NCI-H2171 (cell line): ENCODE measurements at regions not wholly inside any gene's neighbourhood (a gene's known extent, or its start where the extent isn't known, plus 50 kb on each side); places are given as distances from the start of the nearest gene placed in this dataset.
"Not testable (repeated sequence)": the region's sequence is repeated elsewhere in the genome, so short reads cannot be mapped to it uniquely, and the experiment has no call there.

Experiments
- DNase-seq: peaks from one replicate; lab custom pipeline; 2025; lab: John Stamatoyannopoulos, UW

DNA sequence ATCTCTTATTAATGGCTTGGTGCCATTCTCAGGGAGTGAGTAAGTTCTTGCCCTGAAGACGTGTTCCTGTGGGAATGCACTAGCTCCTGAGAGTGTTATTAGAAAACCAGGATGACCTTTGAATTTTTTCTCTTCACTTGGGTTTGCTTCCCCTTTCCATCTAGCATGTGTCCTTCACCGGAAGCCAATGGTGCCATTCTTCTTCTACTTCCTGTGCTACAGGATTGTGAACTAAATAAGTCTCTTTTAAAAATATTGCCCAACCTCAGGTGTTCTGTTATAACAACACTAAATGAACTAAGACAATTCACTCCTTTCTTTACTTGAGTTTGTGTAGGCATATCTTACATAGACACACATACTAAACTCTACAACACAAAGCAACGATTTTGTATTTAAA lies 447.0 kb downstream of the SOX11 start:
- DNase-seq, result no peak

DNA sequence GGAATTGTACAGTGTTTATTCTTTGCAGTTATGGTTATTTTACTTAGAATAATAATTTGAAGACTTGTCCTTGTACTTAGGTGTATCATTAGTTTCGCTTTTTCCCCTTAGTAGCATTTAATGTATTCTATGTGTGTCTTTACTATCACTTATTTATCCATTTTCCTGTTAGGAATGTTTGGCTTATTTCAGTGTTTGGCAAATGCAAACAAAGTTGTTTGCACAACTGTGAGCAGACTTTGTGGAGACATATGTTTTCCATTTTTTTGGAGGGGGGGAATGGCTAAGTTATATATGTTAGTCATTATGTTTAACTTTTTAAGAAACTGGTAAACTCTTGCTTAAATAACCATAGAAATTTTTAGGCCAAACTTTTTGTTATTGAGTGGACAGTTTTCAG lies 447.7 kb downstream of the SOX11 start:
- no peak for DNase-seq

DNA sequence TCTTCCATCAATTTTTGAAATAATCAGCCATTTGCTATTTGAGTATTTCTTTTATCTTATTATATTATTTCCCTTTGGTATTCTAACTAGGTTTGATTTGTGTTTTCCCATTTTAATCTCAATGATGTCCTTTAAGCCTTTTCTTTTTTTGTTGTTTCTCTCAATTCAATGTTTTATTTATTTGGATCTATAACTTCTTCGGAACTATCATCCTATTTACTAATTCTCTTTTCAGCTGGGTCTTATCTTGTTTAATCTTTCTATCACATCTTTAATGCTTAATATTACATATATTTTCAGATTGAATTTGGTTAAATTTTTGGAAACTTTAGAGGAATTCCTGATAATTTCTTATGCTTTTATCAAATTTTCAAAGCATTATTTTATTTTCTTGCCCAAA lies 448.3 kb downstream of the SOX11 start:
- DNase-seq, result no peak

DNA sequence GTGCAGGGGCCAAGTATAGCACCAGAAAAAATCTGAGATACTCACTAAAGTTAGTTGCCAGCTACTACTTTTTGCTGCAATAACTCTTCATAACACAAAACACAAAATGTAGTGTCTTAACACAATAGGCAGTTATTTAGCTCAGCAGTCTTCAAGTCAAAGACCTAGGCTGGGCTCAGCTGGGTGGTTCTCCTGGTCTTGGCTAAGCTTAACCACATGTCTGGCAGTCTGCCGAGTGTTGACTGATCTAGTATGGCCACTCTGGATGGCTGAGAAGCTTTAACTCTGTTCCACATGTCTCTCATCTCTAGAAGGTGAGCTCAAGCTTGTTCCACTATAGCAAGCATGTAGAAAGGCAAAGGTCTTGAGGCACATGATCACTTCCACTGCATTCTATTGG lies 451.6 kb downstream of the SOX11 start:
- no peak for DNase-seq

DNA sequence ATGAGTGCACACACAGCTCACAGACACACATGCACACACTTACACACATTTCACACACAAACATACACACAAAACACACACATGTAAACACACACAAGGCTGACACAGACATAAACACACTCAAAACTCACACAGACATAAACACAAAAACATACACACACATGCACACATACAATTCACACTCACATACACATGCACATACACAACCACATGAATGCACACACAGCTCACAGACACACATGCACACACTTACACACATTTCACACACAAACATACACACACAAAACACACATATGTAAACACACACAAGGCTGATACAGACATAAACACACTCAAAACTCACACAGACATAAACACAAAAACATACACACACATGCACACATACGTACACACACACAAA lies 455.0 kb downstream of the SOX11 start:
- DNase-seq, result not testable (repeated sequence)

DNA sequence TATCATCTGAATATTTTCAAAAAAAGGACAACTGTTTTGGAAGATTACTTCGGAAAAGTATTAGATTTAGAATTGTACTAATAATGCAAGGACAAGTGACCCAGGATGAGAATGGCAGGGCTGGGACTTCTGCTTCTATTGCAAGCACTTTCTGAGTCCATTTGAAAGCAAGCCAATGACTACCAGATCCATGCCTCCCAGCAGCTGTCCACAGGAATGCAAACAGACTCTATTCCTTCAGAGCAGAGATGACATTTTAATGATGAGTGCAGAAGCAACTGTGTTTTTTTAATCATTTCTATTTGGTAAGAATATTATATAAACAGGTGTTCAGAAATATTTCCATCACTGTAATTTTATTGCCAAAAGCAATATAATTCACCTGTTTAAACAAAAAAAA lies 456.7 kb downstream of the SOX11 start:
- no peak for DNase-seq

DNA sequence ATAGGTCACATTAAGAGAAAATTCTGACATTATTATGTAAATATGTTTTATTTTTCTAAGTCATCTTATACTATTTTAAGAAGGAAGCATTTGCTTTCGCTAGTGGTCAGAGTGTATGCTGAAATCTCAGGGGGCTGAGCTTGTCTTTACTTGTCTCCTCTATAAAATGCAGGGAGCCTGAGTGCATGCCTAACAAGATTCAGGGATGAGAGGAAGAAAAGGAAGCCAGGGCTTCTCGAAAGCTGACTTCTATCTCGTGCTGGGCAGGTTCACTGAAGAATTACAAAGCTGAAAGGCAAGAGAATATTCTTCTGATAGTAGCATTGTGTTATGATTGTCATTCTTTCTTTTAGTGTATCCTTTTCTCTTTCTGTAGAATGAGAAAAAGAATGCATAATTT lies 467.4 kb downstream of the SOX11 start:
- no peak for DNase-seq

DNA sequence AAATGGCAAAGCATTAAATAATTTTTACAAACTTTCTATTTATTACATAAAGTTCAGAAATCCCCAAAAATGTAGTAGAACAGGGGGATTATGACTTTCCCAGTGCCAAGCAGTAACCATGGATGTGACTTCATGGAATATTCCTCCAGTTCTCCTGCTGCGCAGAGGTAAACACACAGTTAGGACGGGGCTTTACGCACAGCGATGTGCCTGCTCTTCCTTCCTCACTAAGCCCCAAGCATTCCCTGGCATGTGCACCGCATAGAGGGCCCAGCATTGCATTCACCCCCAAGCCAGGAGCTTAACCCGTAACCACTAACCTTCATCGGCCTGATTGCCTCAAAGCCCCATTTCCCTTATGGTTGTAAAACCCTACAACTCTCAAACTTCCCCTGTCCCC lies 471.7 kb downstream of the SOX11 start:
- DNase-seq, result no peak

DNA sequence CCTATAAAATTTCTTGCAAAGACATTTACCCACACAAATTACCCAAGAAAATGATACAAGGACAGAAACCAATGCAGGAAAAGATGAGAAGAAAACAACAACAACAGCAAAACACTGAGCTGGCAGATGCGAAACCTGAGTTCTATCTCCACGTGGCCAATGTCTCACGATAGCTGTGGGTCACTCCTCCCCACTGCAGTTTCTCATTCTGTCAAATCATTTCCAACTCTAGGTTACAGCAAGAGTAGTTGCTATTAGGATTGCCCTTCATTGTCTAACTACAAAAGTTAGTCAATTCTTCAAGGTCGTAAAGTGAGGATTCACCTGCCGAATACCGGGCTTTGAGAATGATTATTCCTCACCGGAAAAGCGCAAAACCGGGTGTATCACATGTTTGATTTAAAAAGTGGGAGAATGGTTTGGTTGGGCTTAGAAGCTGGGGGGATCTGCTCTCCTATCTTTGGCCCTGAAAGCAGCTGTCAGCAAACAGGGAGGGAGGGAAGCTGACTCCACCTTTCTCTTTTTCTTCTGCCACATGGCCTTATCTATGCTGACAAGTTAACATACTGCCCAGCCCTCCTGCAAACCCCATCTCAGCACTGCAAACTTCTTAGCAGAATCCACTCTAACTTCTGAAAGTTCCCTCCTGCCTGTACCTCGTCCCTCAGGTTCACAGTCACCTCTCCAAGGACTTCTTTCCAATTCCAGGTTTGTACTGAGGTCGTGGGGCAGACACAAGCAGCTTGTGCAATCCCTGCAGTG lies 473.0 kb downstream of the SOX11 start:
- no peak for DNase-seq

DNA sequence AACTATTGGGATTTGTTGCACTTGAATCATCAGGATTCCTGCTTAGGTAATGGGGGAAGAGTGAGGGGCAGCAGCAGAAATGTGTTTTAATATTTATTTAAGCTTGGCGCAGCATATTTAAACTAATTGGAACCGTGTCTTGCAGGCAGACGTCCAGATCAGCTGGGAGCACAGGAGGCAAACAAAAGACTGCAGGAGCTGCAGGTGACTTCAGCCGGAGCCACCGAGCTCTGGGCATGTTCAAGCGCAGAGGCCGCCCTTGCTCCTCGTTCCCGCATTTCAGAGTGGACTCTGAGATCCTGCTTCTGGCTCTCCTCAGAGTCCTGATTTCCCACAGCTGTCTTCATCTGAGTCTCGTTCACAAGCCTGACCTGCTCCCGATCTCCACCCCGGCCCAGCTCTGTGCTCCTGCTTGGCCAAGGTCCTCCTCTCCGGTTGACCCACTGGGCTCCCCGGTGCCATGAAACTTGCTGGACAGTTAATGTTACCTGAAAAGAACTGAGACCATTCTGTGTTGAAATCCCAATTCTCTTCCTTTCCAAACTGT lies 475.5 kb downstream of the SOX11 start:
- DNase-seq, result no peak

DNA sequence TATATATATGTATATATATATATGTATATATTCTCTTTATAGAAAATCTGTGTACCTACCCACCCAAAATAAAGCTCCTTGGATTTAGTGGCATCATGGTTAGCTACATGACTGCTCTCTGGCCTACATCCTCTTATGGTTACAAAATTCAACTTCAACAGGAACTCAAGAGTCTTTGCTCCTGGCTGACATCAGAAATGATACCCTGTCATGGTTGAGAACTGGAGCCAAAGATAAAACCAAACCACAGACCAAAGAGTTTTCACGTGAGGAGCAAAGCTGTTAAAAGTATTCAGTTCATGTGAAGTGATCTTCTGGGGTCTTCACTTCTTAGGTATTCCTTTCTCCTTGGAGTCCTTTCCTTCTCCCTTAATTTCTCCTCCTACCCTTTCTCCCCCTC lies 476.3 kb downstream of the SOX11 start:
- DNase-seq, result no peak

DNA sequence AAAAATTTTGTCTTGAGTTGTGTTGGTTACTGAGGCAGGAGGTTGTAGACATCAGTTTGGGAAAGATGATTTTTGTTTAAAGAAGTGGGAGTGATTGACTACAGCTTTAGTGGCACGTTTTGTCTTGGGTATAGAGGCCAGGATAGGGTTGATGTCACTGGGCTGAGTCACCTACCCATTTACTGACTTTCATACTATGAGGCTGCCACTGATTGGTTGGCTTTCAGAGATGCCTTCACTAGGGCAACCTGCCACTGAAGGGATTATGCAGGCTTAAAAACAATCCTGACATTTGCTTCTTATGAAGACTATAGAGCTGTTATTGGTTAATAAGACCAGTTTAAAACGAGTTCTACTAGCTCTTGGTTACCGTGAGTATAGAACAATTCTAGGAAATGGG lies 479.1 kb downstream of the SOX11 start:
- no peak for DNase-seq

DNA sequence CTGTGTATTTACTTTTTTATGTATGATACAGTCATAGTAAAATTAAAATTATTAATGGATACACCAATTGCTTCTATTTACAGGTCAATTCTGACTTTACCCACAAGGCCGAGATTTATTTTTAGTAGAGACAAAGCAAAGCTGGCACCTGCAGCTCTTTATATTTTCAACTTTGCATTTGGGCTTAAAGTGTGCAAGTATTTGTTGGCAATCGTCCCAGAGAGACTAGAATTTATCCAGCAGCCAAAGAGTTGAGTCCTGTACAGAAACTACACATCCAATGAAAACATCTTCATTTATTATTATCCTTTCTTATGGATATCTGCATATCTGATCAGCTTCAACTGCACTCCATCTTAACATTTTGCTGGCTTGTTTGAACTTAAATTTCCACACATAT lies 485.6 kb downstream of the SOX11 start:
- DNase-seq, result no peak

DNA sequence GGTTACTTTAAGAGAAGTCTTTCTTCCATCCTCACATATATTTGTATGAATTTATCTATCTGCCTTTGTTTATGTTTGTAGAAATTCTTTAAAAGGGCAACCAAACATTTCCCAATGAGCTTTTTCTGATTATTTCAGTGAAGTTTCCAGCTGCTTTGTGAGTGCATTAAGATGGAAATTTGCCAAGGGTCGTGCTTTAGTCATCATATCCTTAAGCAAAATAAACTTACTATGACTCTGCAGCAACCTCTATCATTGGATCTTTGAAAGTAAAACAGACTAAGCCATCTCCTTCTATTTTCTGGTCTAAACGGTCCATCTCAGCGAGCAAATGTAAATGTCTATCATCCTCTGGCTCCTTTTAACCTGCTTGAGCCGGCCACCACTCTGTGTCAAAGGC lies 489.3 kb downstream of the SOX11 start:
- DNase-seq, result no peak

DNA sequence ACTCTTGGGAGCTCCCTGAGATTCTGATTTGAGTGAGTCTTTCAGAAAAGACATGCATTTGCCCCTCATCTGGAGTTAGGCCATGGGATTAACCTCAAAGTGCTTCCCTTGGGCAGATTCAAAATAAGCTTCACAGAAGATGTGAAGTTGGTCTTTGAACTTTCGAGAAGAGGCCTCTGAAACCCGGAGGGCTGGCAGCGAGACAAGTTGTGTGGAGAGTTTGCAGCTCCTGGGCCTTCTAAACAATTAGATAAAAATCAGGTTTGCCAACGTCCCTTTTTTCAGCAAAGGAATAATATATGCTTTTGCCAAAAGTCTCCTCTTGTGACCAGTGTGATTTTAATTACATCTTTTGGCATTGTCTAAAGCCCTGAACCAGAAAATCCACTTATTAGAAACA lies 489.7 kb downstream of the SOX11 start:
- no peak for DNase-seq

DNA sequence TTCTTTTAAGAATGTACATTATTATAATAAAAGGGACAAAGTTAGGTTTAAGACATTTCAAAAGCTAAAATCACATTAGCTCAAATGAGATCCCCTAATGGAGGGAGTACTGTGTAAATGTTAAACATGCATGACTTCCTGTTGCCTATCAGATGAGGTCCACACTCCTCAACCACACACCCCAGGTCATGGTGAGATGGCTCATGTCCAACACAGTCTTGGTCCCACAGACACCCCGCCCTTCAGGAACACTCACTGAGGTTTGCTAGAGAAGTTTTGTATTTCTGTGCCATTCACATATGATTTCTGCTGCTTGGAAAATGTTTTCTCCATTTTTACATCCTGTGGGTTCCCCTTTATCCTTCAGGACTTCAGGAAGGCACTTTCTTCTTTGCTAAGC lies 491.0 kb downstream of the SOX11 start:
- no peak for DNase-seq

DNA sequence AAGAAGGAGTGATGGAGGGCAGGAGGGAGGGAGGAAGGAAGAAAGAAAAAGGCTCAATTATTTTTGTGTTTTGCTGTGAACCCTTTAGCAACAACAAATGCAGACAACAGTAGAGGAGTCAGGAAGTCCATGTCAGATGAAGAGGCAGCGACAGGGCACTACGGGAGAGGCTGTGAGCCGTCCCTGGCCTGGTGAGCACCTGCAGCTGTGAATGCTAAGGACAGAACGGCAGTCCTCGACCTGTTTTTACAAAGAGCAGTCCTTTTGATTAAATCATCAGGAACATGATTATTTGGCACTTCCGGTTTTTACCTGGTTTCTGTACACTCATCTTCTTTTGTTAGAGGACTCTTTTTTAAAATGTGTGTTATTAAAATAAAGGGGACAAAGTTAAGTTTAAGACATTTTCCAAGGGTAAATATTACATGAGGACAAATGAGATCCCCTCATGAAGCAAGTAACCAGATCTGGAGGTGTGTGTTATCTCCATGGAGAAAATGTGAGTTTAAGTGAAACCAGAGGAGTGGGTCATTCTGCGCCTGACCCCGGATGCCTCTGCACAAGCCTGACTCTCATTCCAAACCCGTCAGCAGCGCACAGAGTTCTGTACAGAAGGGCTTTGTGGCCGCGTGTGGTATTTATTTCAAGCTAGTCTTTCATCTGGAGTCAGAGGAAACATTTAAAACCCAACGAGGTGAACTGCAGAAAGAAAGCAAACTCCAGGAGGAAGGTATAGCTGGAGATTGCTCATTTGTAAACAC lies 492.5 kb downstream of the SOX11 start:
- no peak for DNase-seq

DNA sequence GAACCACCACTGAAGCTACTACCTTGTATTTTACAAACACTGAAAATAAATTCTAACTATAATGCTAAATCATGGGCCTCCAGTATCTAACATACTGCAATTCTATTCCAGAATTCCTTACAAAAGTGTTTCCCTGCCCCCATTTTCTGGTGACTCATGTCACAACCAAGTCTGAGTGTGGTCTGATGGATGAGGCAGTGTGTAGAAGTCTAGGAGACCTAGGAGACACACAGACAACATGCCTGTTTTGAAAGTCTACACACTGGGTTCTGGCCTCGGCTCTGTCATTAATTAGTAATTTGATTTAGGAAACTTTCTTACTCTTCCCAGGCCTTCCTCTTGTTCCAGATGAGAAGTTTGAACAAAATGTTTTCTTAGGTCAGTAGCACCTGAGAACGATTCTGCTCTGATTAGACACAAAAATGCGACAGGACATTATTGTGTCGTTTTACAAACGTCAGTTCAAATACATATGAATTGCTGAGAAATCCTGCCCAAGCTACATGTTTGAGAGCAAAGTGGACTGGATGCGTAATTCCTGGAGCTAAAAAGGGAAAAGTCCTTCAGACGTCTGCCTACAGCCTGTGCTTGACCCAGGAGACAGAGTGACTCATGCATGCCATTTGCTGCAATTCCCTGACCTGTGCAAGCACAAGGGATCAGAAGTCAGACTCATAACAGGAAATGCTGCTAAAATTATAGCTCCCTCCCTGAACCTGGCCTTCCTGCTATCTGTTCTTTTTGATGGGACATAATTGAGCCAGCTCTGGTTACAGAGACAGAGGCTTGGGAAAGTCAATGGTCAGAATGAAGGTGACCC lies 494.4 kb downstream of the SOX11 start:
- no peak for DNase-seq

DNA sequence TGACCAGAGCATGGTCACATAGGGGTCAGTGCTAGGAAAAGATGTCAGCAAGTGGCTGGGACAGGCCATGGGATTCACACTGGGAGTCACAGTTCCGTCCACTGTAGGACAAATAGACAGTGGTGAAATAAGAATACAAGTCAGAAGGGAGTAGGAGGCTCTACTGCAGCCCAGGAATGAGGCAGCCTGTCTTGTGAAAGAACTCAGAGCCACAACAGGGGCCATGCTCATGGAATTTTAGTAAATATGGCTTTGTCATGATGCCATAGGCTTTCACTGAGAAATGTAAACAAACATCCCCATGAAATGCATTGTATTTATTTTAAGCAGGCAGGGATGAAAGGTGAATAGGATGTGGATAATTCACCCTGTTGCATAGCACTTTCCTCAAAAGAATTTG lies 504.3 kb downstream of the SOX11 start:
- DNase-seq, result no peak

DNA sequence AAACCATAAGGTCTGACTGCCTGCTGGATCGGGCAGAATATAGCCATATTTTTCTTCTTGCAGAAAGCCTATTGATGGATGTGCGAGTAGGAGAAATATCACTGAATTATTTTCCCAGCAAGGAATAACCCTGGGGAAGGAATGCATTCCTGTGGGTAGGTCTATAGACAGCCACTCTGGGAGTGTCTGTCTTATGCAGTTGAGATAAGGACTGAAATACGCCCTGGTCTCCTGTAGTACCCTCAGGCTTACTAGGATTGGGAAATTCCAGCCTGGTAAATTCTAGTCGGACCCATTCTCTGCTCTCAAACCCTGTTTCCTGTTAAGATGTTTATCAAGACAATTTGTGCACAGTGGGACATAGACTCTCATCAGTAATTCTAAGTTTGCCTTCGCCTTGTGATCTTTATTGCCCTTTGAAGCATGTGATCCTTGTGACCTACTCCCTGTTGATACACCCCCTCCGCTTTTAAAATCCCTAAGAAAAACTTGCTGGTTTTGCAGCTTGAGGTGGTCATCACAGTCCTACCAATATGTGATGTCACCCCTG lies 506.3 kb downstream of the SOX11 start:
- DNase-seq, result not testable (repeated sequence)

DNA sequence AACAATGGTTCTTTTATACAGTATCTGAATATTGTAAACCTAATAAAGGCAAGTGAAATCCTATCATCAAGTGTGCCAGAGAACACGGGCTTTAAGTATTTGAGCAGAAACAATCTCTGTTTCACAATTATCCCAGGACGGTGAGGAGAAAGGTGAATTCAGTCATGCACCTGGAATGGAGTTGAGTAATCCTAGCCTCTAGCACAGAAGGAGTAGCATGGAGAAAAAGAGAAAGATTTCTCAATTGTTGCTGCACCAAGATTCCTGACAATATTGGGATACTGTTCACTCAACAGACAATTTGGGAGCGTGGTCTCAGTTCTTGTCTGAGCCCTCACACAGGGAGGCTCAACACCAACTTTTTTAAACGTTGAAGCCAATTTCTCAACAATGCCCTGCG lies 510.6 kb downstream of the SOX11 start:
- no peak for DNase-seq

DNA sequence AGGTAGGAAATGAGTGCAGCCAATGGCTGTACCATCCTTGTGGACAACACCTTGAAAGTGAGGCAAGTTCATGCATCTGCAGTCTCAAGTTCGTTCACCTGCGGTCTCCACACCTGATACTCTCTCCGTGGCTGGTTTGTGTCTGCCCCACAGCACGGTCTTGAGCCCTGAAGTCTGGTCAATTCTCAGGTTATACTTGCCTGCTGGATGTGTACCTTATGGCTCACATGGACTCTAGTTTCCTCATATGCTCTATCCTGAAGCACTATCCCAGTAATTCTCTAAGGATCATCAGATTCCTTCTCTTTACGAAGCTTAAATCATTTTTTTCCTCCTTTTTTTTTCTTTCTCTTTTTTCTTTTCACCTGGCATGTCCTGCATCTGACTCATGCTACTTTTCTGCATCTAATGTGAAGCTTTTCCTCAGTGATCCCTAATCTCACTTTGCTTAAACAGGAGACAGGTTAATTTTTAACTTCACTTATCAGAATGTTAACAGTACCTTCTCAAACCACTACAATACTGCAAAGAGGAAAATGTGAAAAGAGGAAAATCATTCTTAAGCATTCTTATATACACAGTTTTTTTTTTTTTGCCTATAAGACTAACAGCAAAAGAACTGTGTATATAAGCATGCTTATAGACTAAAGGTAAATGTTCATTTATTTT lies 511.2 kb downstream of the SOX11 start:
- DNase-seq, result no peak
